Gastroesophageal sphincter (tissue), 3 donors: ENCODE measurements at regions not wholly inside any gene's neighbourhood (a gene's known extent, or its start where the extent isn't known, plus 50 kb on each side); places are given as distances from the start of the nearest gene placed in this dataset.
"Not testable (repeated sequence)": the region's sequence is repeated elsewhere in the genome, so short reads cannot be mapped to it uniquely, and the experiment has no call there.

Source experiments
- EP300 ChIP-seq: sonication (generic); formaldehyde crosslinking; IDR thresholded peaks from one replicate; pipeline ENCODE4 v1.6.1; 2017; ENCODE audit warnings: antibody characterized with exemption, mild to moderate bottlenecking
- POLR2A ChIP-seq, 2 donors: fragments of 450-650 bp; IDR thresholded peaks; one replicate each; pipeline ENCODE4 v1.6.1; 2017; ENCODE audit warnings: antibody characterized with exemption in 2 of 2, mild to moderate bottlenecking in 2 of 2, moderate library complexity in 1 of 2
- POLR2AphosphoS5 ChIP-seq: sonication (generic); formaldehyde crosslinking; IDR thresholded peaks from one replicate; pipeline ENCODE4 v1.6.1; 2017; ENCODE audit warnings: antibody characterized with exemption
- TF ChIP-seq, protein P1 (sequence below), 4 experiments: fragments of 200-600 bp in 2 of 4; fragments of 450-650 bp in 2 of 4; sonication (generic) in 1 of 4; IDR thresholded peaks; one replicate each; pipeline ENCODE4 v1.5.1; 2017 to 2019; ENCODE audit warnings: antibody characterized with exemption in 4 of 4, mild to moderate bottlenecking in 2 of 4, moderate library complexity in 2 of 4

- TF ChIP-seq, protein P1, sequence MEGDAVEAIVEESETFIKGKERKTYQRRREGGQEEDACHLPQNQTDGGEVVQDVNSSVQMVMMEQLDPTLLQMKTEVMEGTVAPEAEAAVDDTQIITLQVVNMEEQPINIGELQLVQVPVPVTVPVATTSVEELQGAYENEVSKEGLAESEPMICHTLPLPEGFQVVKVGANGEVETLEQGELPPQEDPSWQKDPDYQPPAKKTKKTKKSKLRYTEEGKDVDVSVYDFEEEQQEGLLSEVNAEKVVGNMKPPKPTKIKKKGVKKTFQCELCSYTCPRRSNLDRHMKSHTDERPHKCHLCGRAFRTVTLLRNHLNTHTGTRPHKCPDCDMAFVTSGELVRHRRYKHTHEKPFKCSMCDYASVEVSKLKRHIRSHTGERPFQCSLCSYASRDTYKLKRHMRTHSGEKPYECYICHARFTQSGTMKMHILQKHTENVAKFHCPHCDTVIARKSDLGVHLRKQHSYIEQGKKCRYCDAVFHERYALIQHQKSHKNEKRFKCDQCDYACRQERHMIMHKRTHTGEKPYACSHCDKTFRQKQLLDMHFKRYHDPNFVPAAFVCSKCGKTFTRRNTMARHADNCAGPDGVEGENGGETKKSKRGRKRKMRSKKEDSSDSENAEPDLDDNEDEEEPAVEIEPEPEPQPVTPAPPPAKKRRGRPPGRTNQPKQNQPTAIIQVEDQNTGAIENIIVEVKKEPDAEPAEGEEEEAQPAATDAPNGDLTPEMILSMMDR (IDR thresholded peaks at IDR 0.05) = not testable (repeated sequence)
- not testable (repeated sequence) for TF ChIP-seq EP300; POLR2A (IDR thresholded peaks at IDR 0.05); POLR2AphosphoS5
These were observed 4486.6 kb upstream of the OR11H1 start for GRCh38 chr22:11041416-11041815.
